IMR-90 (cell line): ENCODE measurements at regions not wholly inside any gene's neighbourhood (a gene's known extent, or its start where the extent isn't known, plus 50 kb on each side); places are given as distances from the start of the nearest gene placed in this dataset.

Experiments
- ATAC-seq: fragments of 200-7000 bp; cut with Tn5 transposase; 2 replicates; pipeline ENCODE4 v1.9.1; 2020; ENCODE audit warnings: low read depth, mild to moderate bottlenecking, moderate library complexity
- BruUV-seq: library from RNA; stranded (reverse); fragments of 400-500 nt; replicated peaks from 2 replicates; lab custom pipeline; 2021; lab: Mats Ljungman, UMichigan
- CTCF ChIA-PET: fragments of 300-600 bp; formaldehyde crosslinking; extraction: SDS; loops from one replicate; lab custom pipeline; 2021; ENCODE audit warnings: antibody characterized with exemption; lab: Yijun Ruan, JAX
- POLR2A ChIA-PET: fragments of 300-600 bp; sonication (Branson Sonifier 250); formaldehyde crosslinking; loops from one replicate; lab custom pipeline; 2022; ENCODE audit warnings: antibody characterized with exemption; ENCODE audit not compliant: unreplicated experiment; lab: Charles Lee
- DNase-seq: peaks from one replicate; pipeline ENCODE4 v3.0.0; 2013
- H2AFZ ChIP-seq: replicated peaks from 2 replicates; pipeline ENCODE3; 2013; ENCODE audit warnings: low read length, mild to moderate bottlenecking; ENCODE audit not compliant: poor library complexity
- H2AK5ac ChIP-seq: 2 replicates; pipeline ENCODE4 v1.6.1; 2013; ENCODE audit warnings: low read depth, low read length, inconsistent platforms
- H2AK9ac ChIP-seq: replicated peaks from 2 replicates; pipeline ENCODE3; 2013; ENCODE audit warnings: mild to moderate bottlenecking, low read depth, low read length, moderate library complexity; ENCODE audit not compliant: poor library complexity
- H2BK120ac ChIP-seq: 2 replicates; pipeline ENCODE4 v1.6.1; 2013; ENCODE audit warnings: low read depth, low read length, inconsistent platforms
- H2BK15ac ChIP-seq: 3 replicates; pipeline ENCODE4 v1.6.1; 2013; ENCODE audit warnings: low read depth, low read length, inconsistent platforms
- H2BK20ac ChIP-seq: 2 replicates; pipeline ENCODE4 v1.6.1; 2013; ENCODE audit warnings: low read depth, mild to moderate bottlenecking, inconsistent platforms, low read length, moderate library complexity
- H2BK5ac ChIP-seq: 2 replicates; pipeline ENCODE4 v1.6.1; 2013; ENCODE audit warnings: mild to moderate bottlenecking, low read depth, low read length, inconsistent platforms; ENCODE audit not compliant: poor library complexity, severe bottlenecking
- H3K14ac ChIP-seq: replicated peaks from 2 replicates; pipeline ENCODE4 v1.6.1; 2013; ENCODE audit warnings: low read depth, low read length, inconsistent platforms
- H3K18ac ChIP-seq: 2 replicates; pipeline ENCODE4 v1.6.1; 2013; ENCODE audit warnings: low read depth, low read length, control low read depth
- H3K23ac ChIP-seq: 2 replicates; pipeline ENCODE4 v1.6.1; 2013; ENCODE audit warnings: low read depth, low read length, inconsistent platforms
- H3K27ac ChIP-seq: 2 replicates; pipeline ENCODE4 v1.5.1; 2013; ENCODE audit warnings: mild to moderate bottlenecking, control low read depth, low read length; ENCODE audit not compliant: insufficient read depth
- H3K27me3 ChIP-seq: 2 replicates; pipeline ENCODE4 v1.6.1; 2013; ENCODE audit warnings: low read length; ENCODE audit not compliant: control insufficient read depth, insufficient read depth
- H3K36me3 ChIP-seq: 2 replicates; pipeline ENCODE4 v1.6.1; 2013; ENCODE audit warnings: low read length, mixed read lengths; ENCODE audit not compliant: control insufficient read depth, insufficient read depth
- H3K4ac ChIP-seq: 2 replicates; pipeline ENCODE4 v1.6.1; 2013; ENCODE audit warnings: low read depth, low read length, inconsistent platforms
- H3K4me1 ChIP-seq: 2 replicates; pipeline ENCODE4 v1.6.1; 2013; ENCODE audit warnings: low read length, mixed read lengths; ENCODE audit not compliant: control insufficient read depth, insufficient read depth
- H3K4me2 ChIP-seq: 2 replicates; pipeline ENCODE4 v1.6.1; 2013; ENCODE audit warnings: low read depth, mild to moderate bottlenecking, control low read depth, low read length, moderate library complexity
- H3K4me3 ChIP-seq: 2 replicates; pipeline ENCODE4 v1.5.1; 2013; ENCODE audit warnings: low read depth, mild to moderate bottlenecking, control low read depth, low read length, moderate library complexity; ENCODE audit not compliant: insufficient read depth
- H3K56ac ChIP-seq: 2 replicates; pipeline ENCODE4 v1.6.1; 2013; ENCODE audit warnings: low read length, inconsistent platforms; ENCODE audit not compliant: insufficient read depth; ENCODE audit errors: extremely low read depth
- H3K79me1 ChIP-seq, 2 experiments: 2 replicates each; pipeline ENCODE4 v1.6.1; 2013; ENCODE audit warnings: low read length in 2 of 2, inconsistent platforms in 1 of 2, low read depth in 1 of 2
- H3K9ac ChIP-seq: 2 replicates; pipeline ENCODE4 v1.6.1; 2013; ENCODE audit warnings: low read depth, low read length, control low read depth
- H3K9me1 ChIP-seq: 2 replicates; pipeline ENCODE4 v1.6.1; 2013; ENCODE audit warnings: low read length, inconsistent platforms; ENCODE audit not compliant: insufficient read depth
- H3K9me3 ChIP-seq: 2 replicates; pipeline ENCODE4 v1.6.1; 2013; ENCODE audit warnings: low read length; ENCODE audit not compliant: control insufficient read depth, insufficient read depth
- H4K20me1 ChIP-seq: 2 replicates; pipeline ENCODE4 v1.6.1; 2013; ENCODE audit warnings: low read length, inconsistent platforms; ENCODE audit not compliant: insufficient read depth
- H4K5ac ChIP-seq: 2 replicates; pipeline ENCODE4 v1.6.1; 2013; ENCODE audit warnings: mild to moderate bottlenecking, low read depth, low read length, control low read depth
- H4K8ac ChIP-seq, 2 experiments: 2 replicates each; pipeline ENCODE4 v1.6.1; 2013; ENCODE audit warnings: low read depth in 2 of 2, low read length in 2 of 2, control low read depth in 1 of 2, inconsistent platforms in 1 of 2
- H4K91ac ChIP-seq: 2 replicates; pipeline ENCODE4 v1.6.1; 2013; ENCODE audit warnings: low read depth, low read length, inconsistent platforms; ENCODE audit not compliant: insufficient read depth
- CEBPB ChIP-seq: IDR thresholded peaks from 2 replicates; pipeline ENCODE4 v1.6.1; 2012; ENCODE audit warnings: low read depth, low read length, improper control_type of control experiment
- CHD1 ChIP-seq: IDR thresholded peaks from 2 replicates; pipeline ENCODE4 v1.6.1; 2012; ENCODE audit warnings: low read depth, low read length, improper control_type of control experiment
- CTCF ChIP-seq: conservative IDR thresholded peaks from 2 replicates; pipeline ENCODE4 v1.5.1; 2012; ENCODE audit warnings: mild to moderate bottlenecking, low read depth, low read length, improper control_type of control experiment
- ELK1 ChIP-seq: fragments of 150-350 bp; IDR thresholded peaks from 2 replicates; pipeline ENCODE4 v1.6.1; 2016; ENCODE audit warnings: low read depth, mild to moderate bottlenecking, low read length, moderate library complexity, borderline replicate concordance
- FOS ChIP-seq: fragments of 150-350 bp; IDR thresholded peaks from 2 replicates; pipeline ENCODE4 v1.6.1; 2016; ENCODE audit warnings: low read depth, low read length
- MAZ ChIP-seq: IDR thresholded peaks from 2 replicates; pipeline ENCODE4 v1.6.1; 2012; ENCODE audit warnings: low read depth, mild to moderate bottlenecking, low read length, improper control_type of control experiment, moderate library complexity, borderline replicate concordance
- MXI1 ChIP-seq: IDR thresholded peaks from 2 replicates; pipeline ENCODE4 v1.6.1; 2012; ENCODE audit warnings: low read depth, mild to moderate bottlenecking, low read length, moderate library complexity, borderline replicate concordance
- POLR2A ChIP-seq: IDR thresholded peaks from 2 replicates; pipeline ENCODE4 v1.6.1; 2012; ENCODE audit warnings: mild to moderate bottlenecking, low read depth, low read length
- RAD21 ChIP-seq: IDR thresholded peaks from 2 replicates; pipeline ENCODE4 v1.6.1; 2012; ENCODE audit warnings: low read length, improper control_type of control experiment
- RCOR1 ChIP-seq: IDR thresholded peaks from 2 replicates; pipeline ENCODE4 v1.6.1; 2012; ENCODE audit warnings: mild to moderate bottlenecking, low read length, improper control_type of control experiment; ENCODE audit not compliant: insufficient replicate concordance
- RFX5 ChIP-seq: IDR thresholded peaks from 2 replicates; pipeline ENCODE4 v1.8.0; 2012; ENCODE audit warnings: low read depth, mild to moderate bottlenecking, low read length, moderate library complexity
- SMC3 ChIP-seq: fragments of 150-350 bp; IDR thresholded peaks from 2 replicates; pipeline ENCODE4 v1.6.1; 2016; ENCODE audit warnings: low read depth, mild to moderate bottlenecking, antibody characterized with exemption, low read length, moderate library complexity
- USF2 ChIP-seq: fragments of 150-350 bp; IDR thresholded peaks from 2 replicates; pipeline ENCODE4 v1.6.1; 2017; ENCODE audit warnings: mild to moderate bottlenecking, antibody characterized with exemption, low read length, low read depth
- WGBS, 2 experiments: methylation state at CpG; one replicate each; pipeline versions ENCODE4 v1.1.5 to v1.1.7; 2013; ENCODE audit warnings: missing lambda C conversion rate in 2 of 2; ENCODE audit not compliant: insufficient read length in 1 of 2; ENCODE audit errors: extremely low coverage in 2 of 2; 5-methylcytosine and 5-hydroxymethylcytosine counted together
- dilution Hi-C: fragments of 300-500 bp; cut with HindIII; formaldehyde crosslinking; loops from one replicate; pipeline ENCODE4 v1.14.3; 2018; ENCODE audit warnings: low sequenced_read_pairs; ENCODE audit not compliant: unreplicated experiment
- in situ Hi-C: fragments of 300-500 bp; cut with MboI; formaldehyde crosslinking; loops from 3 replicates; pipeline ENCODE4 v1.14.3; 2019; ENCODE audit warnings: low sequenced_read_pairs, inconsistent platforms, mixed read lengths
- intact Hi-C: fragments of 100-400 bp; cut with micrococcal nuclease; formaldehyde crosslinking; loops from 2 replicates; pipeline ENCODE4 v1.10.0; 2022

- H3K14ac ChIP-seq: no peak overlapping the region
- peaks cover 4% of the 10 kb centered on the region for H3K9me3 ChIP-seq
- CTCF ChIA-PET: no interaction called here
- no peaks in the 10 kb centered on the region for H3K79me1 ChIP-seq
- no peak overlapping the region for H2BK15ac ChIP-seq
- H3K18ac ChIP-seq: no peak overlapping the region
- H2BK5ac ChIP-seq: no peak overlapping the region
- H4K20me1 ChIP-seq: no peaks in the 10 kb centered on the region
- H3K4ac ChIP-seq: no peak overlapping the region
- WGBS, 2 experiments: no CpG with 5 or more reads among the region's 2 CpGs
- no peak overlapping the region for H2AFZ ChIP-seq
- H3K9ac ChIP-seq: no peak overlapping the region
- no peaks in the 10 kb centered on the region for H3K9me1 ChIP-seq
- no peaks in the 10 kb centered on the region for H3K27me3 ChIP-seq
- no peak overlapping the region for H4K8ac ChIP-seq
- intact Hi-C loops: no loop called here
- H3K56ac ChIP-seq: no peak overlapping the region
- no peak overlapping the region for H4K5ac ChIP-seq
- H3K4me3 ChIP-seq: no peak overlapping the region
- H2AK9ac ChIP-seq: no peak overlapping the region
- TF ChIP-seq POLR2A: no peak
- TF ChIP-seq SMC3: no peak
- no peak for TF ChIP-seq CHD1
- no peak for TF ChIP-seq FOS
- TF ChIP-seq MAZ: no peak
- no peak for TF ChIP-seq RFX5
- no peak for TF ChIP-seq USF2
- TF ChIP-seq RAD21: no peak
- no peak for TF ChIP-seq MXI1
- no peak for TF ChIP-seq RCOR1
- no peak for TF ChIP-seq CTCF
- no peak for TF ChIP-seq ELK1
- no peak for TF ChIP-seq CEBPB
- dilution Hi-C loops: no loop called here
- POLR2A ChIA-PET: no interaction called here
- ATAC-seq (no peak), DNase-seq (no peak)
- H2BK20ac ChIP-seq: no peak overlapping the region
- no peak overlapping the region for H2BK120ac ChIP-seq
- no peak overlapping the region for H2AK5ac ChIP-seq
- H3K4me1 ChIP-seq: no peaks in the 10 kb centered on the region
- no peak overlapping the region for H3K4me2 ChIP-seq
- BruUV-seq: no TSS peak
- in situ Hi-C loops: no loop called here
- no peak overlapping the region for H4K91ac ChIP-seq
- no peak overlapping the region for H3K27ac ChIP-seq
- no peak overlapping the region for H3K23ac ChIP-seq
- no peaks in the 10 kb centered on the region for H3K36me3 ChIP-seq
Measured at GRCh38 chr2:139389391-139389790, 609.2 kb upstream of the NXPH2 start.
